ENCODE measurements at regions not wholly inside any gene's neighbourhood (a gene's known extent, or its start where the extent isn't known, plus 50 kb on each side); places are given as distances from the start of the nearest gene placed in this dataset.
"Not testable (repeated sequence)": the region's sequence is repeated elsewhere in the genome, so short reads cannot be mapped to it uniquely, and the experiment has no call there.

DNA sequence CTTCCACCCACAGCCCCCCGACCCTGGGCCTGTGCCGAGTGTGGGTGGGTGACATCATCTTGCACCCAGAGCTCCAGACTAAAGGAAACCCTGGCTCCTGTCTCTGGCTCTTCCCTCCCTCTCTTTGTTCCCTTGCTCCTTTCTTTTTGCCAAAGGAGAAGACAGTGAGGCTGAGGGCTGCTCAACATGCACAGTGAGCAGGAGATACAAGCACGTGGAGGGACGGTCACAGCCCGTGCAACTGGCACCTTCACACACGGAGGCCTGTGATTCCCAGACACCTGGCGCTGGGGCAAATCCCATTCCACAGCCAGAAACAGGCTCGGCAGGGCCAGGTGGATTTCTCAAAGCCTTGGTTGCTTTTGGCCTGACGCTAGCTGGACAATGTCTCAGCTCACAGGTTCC, 86.0 kb upstream of the METTL9 start:
- FAIRE-seq; DNase-seq (ENCODE audit: insufficient read length): not testable (repeated sequence)
- TF ChIP-seq POLR2AphosphoS5 (IDR thresholded peaks at IDR 0.05; ENCODE audit: low read depth, low read length): 0 out of 2 replicates have a peak, but pooled peaks have one; percentile 5

DNA sequence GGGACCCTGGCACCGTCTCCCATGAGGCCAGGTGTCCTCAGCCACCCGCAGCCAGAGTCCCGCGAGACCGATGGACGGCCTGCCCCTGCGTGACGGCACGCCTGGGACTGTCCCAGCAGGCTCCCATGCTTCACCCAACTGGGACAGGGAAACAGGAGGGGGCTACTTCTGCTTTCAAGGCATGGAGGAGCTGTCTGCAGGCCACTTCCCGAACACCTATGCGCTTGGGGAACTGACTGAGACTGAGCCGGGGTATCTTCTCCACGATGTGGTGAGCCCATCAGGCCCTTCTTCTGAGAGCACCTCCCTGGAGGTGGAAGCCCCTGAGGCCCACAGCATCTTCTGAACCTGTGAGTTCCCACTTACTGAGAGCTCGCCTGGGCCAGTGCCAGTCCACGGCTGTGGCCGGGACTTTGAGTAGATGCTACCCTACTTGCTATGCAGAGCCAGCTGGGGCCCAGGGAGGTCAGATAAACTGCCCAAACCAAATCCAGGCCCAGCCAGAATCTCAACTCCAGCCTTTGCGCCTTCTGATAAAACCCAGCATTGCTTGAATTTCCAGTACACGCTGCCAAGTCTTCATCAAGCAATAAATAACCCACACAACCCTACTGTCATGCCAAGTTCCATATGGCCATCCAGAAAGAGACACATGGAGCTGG, 85.4 kb upstream of the METTL9 start:
- DNase-seq (ENCODE audit: insufficient read length): not testable (repeated sequence)

DNA sequence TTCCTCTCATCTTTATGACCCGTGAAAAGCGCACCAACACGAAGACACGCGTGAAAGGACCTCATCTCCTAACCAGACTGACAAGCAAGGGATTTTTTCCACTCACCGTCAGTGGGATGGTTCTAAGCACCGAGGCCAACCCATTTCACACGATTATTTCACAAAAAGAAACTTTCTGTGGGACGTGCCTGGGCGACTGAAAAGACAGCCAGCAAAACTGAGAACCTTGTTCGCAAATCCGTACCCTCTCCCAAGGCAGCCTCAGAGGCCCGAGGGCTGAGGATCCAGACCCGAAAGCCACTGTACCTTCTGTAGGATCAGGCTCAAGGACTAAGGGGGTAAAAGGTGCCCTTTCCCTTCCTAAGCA, 84.9 kb upstream of the METTL9 start:
- DNase-seq (ENCODE audit: insufficient read length); FAIRE-seq: not testable (repeated sequence)

More for the DNA sequence above, 85.4 kb upstream of the METTL9 start:
- FAIRE-seq: not testable (repeated sequence)
- TF ChIP-seq POLR2A (IDR thresholded peaks at IDR 0.05; ENCODE audit: low read depth, low read length) (peak; percentile 32; the same call in 1 of the 2 replicates), POLR2AphosphoS5 (IDR thresholded peaks at IDR 0.05; ENCODE audit: low read depth, low read length) (0 out of 2 replicates have a peak, but pooled peaks have one; percentile 31)

DNA sequence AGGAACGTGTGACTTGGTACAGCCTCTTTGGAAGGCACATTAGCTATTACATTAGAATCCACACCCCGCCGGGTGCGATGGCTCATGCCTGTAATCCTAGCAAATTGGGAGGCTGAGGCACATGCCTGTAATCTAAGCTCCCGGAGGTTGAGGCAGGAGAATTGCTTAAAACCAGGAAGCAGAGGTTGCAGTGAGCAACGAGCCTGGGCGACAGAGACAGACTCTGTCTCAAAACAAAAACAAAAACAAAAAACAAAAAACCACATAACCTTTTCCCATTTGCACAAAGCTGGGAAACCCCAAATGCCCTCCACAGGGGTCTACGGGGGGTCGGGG, 82.7 kb upstream of the METTL9 start:
- DNase-seq (ENCODE audit: insufficient read length); FAIRE-seq: not testable (repeated sequence)

DNA sequence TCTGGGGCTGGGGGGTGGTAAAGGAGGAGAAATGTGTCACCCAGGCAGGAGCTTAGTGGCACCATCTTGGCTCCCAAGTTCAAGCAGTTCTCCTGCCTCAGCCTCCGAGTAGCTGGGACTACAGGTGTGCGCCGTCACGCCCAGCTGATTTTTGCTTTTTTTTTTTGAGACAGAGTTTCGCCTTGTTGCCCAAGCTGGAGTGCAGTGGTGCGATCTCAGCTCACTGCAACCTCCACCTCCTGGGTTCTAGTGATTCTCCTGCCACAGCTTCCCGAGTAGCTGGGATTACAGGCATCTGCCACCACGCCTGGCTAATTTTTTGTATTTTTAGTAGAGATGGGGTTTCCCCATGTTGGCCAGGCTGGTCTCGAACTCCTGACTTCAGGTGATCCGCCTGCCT, 82.1 kb upstream of the METTL9 start:
- FAIRE-seq: peak; percentile 5
- not testable (repeated sequence) for DNase-seq (ENCODE audit: insufficient read length)

DNA sequence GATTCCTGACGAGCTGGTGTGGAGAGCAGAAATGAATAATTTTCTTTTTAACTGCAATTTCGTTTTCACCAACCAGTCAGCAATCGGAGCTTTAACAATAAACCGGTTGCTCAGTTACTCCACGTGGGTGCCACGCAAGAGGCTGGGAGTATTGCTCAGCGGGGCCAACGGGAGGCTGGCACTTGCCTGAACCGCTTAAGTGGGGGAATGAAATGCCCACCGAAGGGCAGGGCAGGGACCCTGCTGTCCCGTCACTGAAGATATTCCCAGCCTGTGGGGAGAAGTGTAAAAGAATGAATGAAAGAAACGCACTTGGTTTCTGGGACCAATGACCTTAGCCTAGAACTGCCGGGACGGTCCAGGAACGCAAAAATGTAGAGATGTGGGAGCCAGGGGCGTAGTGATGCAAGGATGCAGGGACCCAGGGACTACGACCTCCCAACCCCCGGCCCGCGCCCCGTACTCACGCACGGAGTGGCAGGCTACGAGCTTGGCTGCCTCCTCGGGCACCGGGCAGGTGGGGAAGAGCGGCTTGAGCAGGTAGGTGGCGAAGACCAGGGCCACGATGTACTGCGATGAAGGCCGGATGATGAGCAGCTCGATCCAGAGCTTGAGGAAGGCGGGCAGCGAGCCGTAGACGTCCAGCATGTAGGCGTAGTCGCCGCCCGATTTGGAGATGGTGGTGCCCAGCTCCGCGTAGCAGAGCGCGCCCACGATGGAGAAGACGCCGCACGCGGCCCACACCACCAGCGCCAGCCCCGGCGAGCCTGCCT, 79.8 kb upstream of the METTL9 start:
- DNase-seq (ENCODE audit: insufficient read length): not testable (repeated sequence)

DNA sequence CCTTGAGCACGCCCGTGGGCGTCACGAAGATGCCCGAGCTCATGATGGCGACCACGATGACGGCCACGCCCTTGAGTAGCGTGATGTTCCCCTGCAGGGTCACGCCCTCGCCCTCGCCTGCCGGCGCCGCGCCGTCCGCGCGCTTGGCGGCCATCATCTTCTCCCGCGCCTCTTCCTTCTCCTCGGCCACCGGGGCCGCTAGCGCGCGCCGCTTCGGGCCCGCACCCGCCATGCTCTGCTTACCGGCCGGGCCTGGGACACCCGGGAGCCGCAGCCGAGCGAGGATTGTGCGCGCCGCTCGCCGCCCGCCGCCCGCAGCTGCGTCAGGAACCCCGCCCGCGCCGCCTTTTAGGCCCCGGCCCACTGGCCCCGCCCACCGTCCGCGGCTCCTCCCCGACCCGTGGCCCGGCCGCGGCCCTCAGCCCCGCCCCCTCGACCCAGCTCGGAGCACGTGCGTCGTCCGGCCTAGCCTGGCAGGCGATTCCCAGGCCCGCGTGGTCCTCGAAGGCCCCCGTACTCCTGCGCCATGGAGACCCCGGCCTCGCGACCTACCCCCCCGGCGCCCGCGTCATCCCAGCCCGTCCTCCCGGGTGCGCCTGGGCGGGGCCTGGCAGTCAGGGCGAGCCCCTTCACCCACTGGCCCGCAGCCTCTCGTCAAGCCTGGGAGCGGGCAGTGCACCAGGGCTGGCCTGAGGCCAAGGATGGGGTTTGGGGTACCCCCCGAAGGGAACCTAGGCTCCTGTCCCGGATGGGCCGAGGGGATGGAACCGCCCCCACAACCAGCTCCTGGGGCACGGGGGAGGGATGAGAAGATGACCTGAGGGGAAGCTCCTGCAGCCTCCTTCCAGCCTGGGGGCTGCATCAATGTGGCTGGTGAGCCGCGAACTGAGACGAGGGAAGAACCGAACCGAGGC, 79.0 kb upstream of the METTL9 start:
- TF ChIP-seq POLR2A (IDR thresholded peaks at IDR 0.05; ENCODE audit: low read depth, low read length) (peak; percentile 82), POLR2AphosphoS5 (IDR thresholded peaks at IDR 0.05; ENCODE audit: low read depth, low read length) (peak; percentile 58; the same call in 1 of the 2 replicates)
- DNase-seq (ENCODE audit: insufficient read length): peak; percentile 87
- FAIRE-seq: peak; percentile 87

More for the DNA sequence above, 79.8 kb upstream of the METTL9 start:
- FAIRE-seq: not testable (repeated sequence)

DNA sequence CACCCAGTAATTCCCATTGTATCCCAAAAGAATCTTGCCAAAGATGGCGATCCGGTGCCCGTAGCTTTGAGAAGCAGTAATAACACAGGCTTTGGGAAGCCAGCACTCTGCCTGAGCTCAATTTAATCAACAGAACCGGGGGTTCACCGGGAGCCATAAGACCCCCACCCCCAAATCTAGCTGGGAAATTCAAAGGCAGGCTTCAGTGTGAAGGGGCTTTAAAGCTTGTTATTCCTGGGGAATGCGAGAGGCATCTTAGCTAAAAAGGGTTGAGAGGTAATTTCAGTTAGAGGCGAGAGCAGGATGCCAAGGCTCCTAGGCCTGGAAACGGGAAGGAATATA, 78.4 kb upstream of the METTL9 start:
- DNase-seq (ENCODE audit: insufficient read length); FAIRE-seq: not testable (repeated sequence)

DNA sequence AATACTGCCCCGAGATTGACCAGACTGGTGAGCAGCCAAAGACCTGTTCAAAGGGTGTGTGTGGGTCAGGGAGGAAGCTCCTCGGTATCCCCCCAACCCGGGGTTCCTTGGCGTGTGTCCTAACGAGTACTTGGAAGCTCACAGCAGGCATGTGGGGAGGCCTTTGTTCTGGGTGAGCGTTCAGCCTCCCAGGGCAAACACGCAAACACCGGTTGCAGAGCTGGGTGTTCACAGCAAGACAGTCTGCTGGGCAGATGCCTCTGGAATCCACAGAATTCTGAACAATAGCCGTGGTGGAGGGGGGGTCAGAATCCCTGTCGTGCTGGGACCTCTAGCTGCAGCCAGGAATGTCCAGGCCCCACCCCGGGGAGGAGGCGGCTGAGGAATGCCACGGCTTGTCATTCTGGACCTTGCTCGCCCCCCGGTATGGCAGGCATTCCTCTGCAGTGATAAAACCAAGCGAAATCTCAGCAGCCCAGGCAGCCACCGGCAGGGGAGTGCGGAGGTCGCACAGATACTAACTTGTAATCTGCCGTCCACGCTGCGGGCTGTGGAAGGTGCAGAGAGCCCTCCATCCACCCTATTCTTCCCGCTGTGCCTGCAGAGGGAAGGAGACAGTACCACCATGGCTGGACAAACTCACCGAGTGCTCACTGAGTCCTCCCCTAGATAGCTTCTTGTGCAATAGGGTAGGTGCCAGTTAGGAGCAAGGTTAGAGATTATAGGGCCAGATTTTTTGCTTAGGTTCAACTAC, 77.8 kb upstream of the METTL9 start:
- FAIRE-seq; DNase-seq (ENCODE audit: insufficient read length): not testable (repeated sequence)

DNA sequence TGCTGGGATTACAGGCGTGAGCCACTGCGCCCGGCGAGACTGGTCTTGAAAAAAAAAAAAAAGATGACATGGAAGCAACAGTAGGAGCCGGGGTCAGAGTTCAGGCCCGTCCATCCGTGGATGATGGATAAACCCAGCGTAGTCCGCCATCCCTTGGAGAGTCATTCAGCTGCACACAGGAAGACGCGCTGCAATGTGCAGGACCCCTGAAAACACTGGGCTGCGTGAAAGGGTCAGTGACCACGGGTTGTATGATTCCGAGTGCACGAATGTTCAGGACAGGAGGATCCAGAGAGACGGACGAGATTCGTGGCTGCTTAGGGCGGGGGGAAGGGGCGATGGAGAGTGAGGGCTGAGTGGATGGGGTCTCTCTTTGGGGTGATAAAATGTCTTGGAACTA, 76.5 kb upstream of the METTL9 start:
- FAIRE-seq; DNase-seq (ENCODE audit: insufficient read length): not testable (repeated sequence)

DNA sequence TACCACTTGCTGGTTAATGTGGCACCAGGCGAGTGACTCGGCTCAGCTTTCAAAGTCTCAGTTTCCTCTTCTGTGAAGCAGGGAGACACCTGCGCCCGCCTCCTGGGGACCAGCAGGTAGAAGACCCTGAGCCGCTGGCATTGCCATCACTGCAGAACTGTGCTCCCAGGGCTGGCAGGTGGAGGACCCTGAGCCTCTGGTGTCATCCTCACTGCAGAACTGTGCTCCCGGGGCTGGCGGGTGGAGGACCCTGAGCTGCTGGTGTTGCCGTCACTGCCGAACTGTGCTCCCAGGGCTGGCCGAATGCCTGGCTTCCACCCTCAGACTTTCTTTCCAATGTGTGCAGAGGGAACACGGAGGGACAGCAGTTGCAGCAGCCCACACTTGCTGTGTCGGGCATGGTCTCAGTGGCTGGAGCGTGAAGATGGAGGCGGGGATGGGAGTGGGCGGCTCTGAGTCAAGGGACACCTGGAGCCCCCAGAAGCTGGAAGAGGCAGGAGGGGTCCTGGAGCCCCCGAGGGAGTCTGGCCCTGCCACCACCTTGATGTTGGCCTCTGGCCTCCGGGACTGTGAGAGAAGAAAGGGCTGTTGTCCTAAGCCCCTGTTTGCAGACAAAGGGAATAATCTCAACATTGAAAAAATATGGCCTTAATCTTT, 75.8 kb upstream of the METTL9 start:
- no peak for DNase-seq (ENCODE audit: insufficient read length)
- TF ChIP-seq TAF1 (IDR thresholded peaks at IDR 0.05; ENCODE audit: borderline replicate concordance, low read depth, low read length) (no peak), POLR2AphosphoS5 (IDR thresholded peaks at IDR 0.05; ENCODE audit: low read depth, low read length) (no peak), POLR2A (IDR thresholded peaks at IDR 0.05; ENCODE audit: low read depth, low read length) (no peak)

DNA sequence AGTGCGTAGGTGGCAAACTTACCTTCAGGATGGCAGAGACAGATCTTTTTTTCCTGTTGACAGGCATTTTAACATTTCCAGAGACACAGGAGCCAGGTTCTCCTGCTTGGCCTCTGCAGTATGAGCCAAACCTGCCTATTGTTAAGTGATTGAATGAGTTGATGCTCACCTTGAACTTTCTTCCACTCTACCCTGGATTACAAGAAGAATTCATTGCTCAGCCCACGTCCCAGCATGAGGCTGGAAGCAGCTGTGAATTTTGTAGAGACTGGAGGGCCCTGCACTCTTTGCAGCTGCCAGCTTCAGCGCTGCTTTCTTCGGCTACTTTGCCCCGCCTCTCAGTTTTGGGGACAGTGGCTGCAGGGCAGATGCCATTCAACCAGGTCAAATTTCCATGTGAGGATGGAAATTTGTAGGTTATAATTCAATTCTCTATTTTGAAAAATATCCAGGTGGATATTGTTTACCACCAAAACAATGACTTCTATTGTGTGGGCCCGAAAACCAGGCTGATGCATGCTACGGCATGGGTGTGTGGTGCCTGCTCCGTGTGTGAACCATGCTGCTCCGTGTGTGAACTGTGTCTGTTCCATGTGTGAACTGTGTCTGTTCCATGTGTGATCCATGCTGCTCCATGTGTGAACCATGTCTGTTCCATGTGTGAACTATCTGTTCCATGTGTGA, 75.2 kb upstream of the METTL9 start:
- FAIRE-seq (no peak), DNase-seq (ENCODE audit: insufficient read length) (no peak)
- TF ChIP-seq POLR2A (IDR thresholded peaks at IDR 0.05; ENCODE audit: low read depth, low read length): no peak
- no peak for TF ChIP-seq POLR2AphosphoS5 (IDR thresholded peaks at IDR 0.05; ENCODE audit: low read depth, low read length)
- no peak for TF ChIP-seq TAF1 (IDR thresholded peaks at IDR 0.05; ENCODE audit: borderline replicate concordance, low read depth, low read length)

More for the DNA sequence above, 75.8 kb upstream of the METTL9 start:
- no peak for FAIRE-seq

DNA sequence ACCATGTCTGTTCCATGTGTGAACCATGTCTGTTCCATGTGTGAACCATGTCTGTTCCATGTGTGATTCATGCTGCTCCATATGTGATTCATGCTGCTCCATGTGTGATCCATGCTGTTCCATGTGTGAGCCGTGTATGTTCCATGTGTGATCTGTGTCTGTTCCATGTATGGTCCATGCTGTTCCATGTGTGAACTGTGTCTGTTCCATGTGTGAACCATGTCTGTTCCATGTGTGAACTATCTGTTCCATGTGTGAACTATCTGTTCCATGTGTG, 74.7 kb upstream of the METTL9 start:
- not testable (repeated sequence) for DNase-seq (ENCODE audit: insufficient read length)
- peak; percentile 17 for FAIRE-seq

DNA sequence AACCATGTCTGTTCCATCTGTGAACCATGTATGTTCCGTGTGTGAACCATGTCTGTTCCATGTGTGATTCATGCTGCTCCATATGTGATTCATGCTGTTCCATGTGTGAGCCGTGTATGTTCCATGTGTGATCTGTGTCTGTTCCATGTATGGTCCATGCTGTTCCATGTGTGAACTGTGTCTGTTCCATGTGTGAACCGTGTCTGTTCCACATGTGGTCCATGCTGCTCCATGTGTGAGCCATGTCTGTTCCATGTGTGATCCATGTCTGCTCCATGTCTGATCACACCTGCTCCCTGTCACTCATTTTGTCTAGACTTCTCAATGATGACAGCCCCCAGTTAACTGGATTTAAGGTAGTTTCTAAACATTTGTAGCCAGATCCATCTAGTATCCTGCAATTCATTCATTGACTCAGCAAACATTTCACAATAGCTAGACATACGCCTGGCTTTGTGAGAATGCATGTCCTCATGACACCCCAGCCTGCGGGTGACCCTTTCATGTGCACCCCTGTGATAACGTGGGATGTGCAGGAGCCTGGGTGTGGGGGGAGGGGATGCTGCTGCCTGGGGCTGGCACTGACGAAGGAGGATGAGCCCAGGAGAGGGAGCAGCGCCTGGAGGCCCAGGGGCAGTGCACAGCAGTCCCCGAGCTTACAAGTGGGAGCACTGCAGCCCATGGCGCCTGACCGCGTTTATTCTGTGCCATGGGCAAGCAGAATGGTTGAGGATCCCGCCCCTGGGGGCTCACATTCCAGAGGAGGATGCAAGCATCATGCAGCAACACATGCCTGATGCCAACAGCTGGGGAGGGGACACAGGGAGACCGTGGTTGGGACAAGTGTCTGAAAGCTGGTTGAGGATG, 74.1 kb upstream of the METTL9 start:
- not testable (repeated sequence) for DNase-seq (ENCODE audit: insufficient read length); FAIRE-seq

DNA sequence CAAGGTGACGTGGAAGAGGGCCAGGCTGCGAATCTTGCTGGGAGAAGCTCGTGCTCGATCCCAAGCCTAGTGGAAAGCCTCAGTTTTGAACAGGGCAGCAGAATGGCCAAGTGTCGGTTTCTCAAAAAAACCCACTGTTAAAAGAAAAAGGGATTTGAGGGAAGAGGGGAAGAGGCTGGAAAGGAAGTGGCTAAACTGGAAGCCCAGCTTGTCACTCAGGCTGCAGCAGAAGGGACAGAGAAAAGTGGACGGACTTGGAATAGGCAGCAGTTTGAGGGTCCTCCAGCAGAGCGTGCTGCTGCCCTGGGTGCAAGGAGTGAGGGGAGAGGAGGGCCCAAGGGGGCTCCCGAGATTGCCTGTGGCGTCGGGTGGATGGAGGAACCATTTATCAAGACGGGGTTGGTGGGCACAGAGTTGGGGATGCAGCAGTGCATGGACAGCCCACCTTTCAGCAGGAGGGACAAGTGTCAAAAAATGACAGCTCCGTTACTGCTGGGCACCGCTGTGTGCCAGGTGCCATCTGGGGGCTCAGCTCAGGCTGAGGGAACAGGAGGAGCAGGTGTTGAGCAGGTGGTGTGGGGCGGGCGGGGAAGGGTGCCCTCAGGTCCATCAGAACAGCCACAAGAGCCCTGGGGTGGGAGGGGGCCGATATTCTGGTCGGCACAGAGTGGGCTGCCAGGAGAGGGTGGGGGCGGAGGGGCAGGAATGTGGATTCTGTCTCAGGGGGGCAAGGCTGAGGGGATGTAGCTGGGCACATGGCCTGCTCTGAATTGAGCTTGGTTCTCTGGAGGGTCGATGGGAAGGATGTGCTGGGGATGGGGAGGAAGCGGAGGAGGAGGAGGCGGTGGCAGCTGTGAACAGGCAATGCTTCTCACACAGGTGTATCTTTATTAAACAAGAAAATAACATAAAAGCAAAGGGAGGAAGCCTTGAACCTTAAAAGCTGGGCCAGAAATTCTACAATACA, 73.1 kb upstream of the METTL9 start:
- not testable (repeated sequence) for FAIRE-seq; DNase-seq (ENCODE audit: insufficient read length)

Data from GM12892 (cell line).